Epithelial cell of proximal tubule (primary cell): ENCODE measurements at regions not wholly inside any gene's neighbourhood (a gene's known extent, or its start where the extent isn't known, plus 50 kb on each side); places are given as distances from the start of the nearest gene placed in this dataset.
A peak's percentile ranks its signal among the peaks of the same experiment; 100 is the strongest.

Source experiments
- DNase-seq: peaks from one replicate; pipeline ENCODE4 v3.0.0-alpha.2; 2011; ENCODE audit warnings: low read depth
- H3K4me3 ChIP-seq: 2 replicates; pipeline ENCODE4 v1.5.1; 2011; ENCODE audit warnings: low read depth, mild to moderate bottlenecking, low read length
- CTCF ChIP-seq: conservative IDR thresholded peaks from 2 replicates; pipeline ENCODE4 v1.5.1; 2012; ENCODE audit warnings: low read depth, mild to moderate bottlenecking, low read length

GRCh38 chr19:31023038-31023437 lies 326.2 kb downstream of the TSHZ3 start:
- H3K4me3 ChIP-seq: no peak overlapping the region
- no peak for DNase-seq
- TF ChIP-seq CTCF: no peak

- DNase-seq: no peak
- H3K4me3 ChIP-seq: no peak overlapping the region
- TF ChIP-seq CTCF: no peak
Measured at GRCh38 chr19:31018936-31019335, 330.3 kb downstream of the TSHZ3 start.

GRCh38 chr19:31015778-31016177 lies 333.5 kb downstream of the TSHZ3 start:
- no peak for DNase-seq
- no peak overlapping the region for H3K4me3 ChIP-seq
- TF ChIP-seq CTCF: no peak

- no peak for DNase-seq
- H3K4me3 ChIP-seq: no peak overlapping the region
- no peak for TF ChIP-seq CTCF
Measured at GRCh38 chr19:31014668-31015067, 334.6 kb downstream of the TSHZ3 start.

- no peak overlapping the region for H3K4me3 ChIP-seq
- TF ChIP-seq CTCF: no peak
- DNase-seq: no peak
Measured at GRCh38 chr19:31013384-31014020, 335.7 kb downstream of the TSHZ3 start.

GRCh38 chr19:31002518-31003244 lies 346.6 kb downstream of the TSHZ3 start:
- peak; percentile 6 for TF ChIP-seq CTCF

GRCh38 chr19:31001991-31002390 lies 347.2 kb downstream of the TSHZ3 start:
- no peak overlapping the region for H3K4me3 ChIP-seq
- no peak for DNase-seq
- TF ChIP-seq CTCF: no peak

More at GRCh38 chr19:31002518-31003244, 346.6 kb downstream of the TSHZ3 start:
- H3K4me3 ChIP-seq: no peak overlapping the region
- no peak for DNase-seq
